ENCODE measurements at regions not wholly inside any gene's neighbourhood (a gene's known extent, or its start where the extent isn't known, plus 50 kb on each side); places are given as distances from the start of the nearest gene placed in this dataset.

DNA sequence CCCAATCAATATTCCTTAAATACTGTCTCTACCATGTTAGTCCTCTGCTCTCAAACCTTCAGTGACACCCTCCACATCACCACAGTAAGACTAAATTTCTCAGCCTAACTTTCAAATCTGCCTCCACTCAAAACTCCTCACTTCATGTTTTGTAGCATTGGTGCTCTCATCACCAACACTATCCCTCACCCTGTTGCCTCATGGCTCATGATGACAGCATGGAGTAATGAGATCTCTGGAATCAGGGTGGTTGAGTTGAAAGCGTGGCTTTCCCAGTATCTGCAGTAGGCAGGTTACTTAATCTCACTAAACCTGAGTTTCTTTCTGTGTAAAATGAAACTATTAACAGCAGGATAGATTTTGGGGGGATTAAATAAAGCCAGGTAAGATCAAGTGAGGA, 621.4 kb downstream of the NYAP2 start:
- Mint-ChIP-seq H3K36me3 (ENCODE audit: insufficient read depth) (no peaks in the 10 kb centered on the region), H3K4me1 (ENCODE audit: low read depth in 2 of 2) (no peaks in the 10 kb centered on the region), H3K27me3 (no peaks in the 10 kb centered on the region), H3K4me3 (no peak overlapping the region), H3K9me3 (peaks cover 8 to 12% of the 10 kb centered on the region in 2 donors), H3K27ac (no peak overlapping the region)
- DNase-seq (no peak), ATAC-seq (replicated peaks) (no peak)

DNA sequence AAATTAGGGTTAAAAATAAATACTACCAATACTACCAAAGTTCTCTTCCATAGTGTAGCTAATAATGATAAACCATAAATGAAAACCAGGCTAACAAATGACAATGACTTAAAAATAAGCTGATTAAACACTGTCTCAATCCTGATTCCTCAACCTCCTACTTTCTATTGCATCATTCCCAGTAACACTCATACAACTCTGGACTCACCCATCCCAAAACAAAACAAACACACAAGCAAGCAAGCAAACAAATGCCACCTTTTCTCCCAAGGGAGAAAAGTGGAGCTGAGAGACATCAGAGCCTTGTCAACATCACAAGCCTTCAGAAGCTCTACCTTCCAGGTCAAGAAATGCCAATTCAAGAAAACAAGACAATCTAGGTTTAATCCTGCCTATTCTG, 620.7 kb downstream of the NYAP2 start:
- no peak for ATAC-seq (replicated peaks)
- no peaks in the 10 kb centered on the region for H3K27me3 Mint-ChIP-seq
- DNase-seq = no peak
- H3K4me3 Mint-ChIP-seq = no peak overlapping the region
- no peaks in the 10 kb centered on the region for H3K4me1 Mint-ChIP-seq (ENCODE audit: low read depth in 2 of 2)
- H3K27ac Mint-ChIP-seq = no peak overlapping the region
- no peaks in the 10 kb centered on the region for H3K36me3 Mint-ChIP-seq (ENCODE audit: insufficient read depth)
- peaks cover 8 to 12% of the 10 kb centered on the region in 2 donors for H3K9me3 Mint-ChIP-seq

DNA sequence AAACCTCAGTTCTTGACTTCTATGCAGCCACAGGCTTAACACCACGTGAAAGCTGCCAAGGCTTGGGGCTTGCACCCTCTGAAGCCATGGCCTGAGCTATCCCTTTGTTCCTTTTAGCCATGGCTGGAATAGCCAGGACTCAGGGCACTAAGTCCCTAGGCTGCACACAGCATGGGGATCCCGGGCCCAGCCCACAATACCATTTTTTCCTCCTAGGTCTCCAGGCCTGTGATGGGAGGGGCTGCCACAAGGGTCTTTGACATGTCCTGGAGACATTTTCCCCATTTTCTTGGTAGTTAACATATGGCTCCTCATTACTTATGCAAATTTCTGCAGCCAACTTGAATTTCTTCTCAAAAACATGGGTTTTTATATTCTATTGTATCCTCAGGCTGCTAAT, 619.1 kb downstream of the NYAP2 start:
- Mint-ChIP-seq H3K9me3 (peaks cover 6 to 8% of the 10 kb centered on the region in 2 donors), H3K36me3 (ENCODE audit: insufficient read depth) (no peaks in the 10 kb centered on the region), H3K4me3 (no peak overlapping the region), H3K27me3 (no peaks in the 10 kb centered on the region), H3K27ac (no peak overlapping the region), H3K4me1 (ENCODE audit: low read depth in 2 of 2) (no peaks in the 10 kb centered on the region)
- ATAC-seq (replicated peaks) (no peak), DNase-seq (no peak)

DNA sequence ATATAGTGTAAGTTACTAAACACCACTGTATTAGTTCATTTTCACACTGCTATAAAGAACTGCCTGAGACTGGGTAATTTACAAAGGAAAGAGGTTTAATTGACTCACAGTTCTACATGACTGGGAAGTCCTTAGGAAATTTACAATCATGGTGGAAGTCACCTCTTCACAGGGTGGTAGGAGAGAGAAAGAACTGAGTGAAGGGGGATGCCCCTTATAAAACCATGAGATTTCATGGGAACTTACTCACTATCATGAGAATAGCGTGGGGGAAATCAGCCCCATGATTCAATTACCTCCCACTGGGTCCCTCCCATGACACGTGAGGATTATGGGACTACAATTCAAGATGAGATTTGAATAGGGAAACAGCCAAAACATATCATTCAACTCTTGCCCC, 618.0 kb downstream of the NYAP2 start:
- no peak for DNase-seq
- H3K27ac Mint-ChIP-seq = no peak overlapping the region
- ATAC-seq (replicated peaks) = no peak
- no peaks in the 10 kb centered on the region for H3K36me3 Mint-ChIP-seq (ENCODE audit: insufficient read depth)
- no peaks in the 10 kb centered on the region for H3K4me1 Mint-ChIP-seq (ENCODE audit: low read depth in 2 of 2)
- H3K27me3 Mint-ChIP-seq = no peaks in the 10 kb centered on the region
- H3K4me3 Mint-ChIP-seq = no peak overlapping the region
- H3K9me3 Mint-ChIP-seq = peaks cover 6 to 8% of the 10 kb centered on the region in 2 donors

DNA sequence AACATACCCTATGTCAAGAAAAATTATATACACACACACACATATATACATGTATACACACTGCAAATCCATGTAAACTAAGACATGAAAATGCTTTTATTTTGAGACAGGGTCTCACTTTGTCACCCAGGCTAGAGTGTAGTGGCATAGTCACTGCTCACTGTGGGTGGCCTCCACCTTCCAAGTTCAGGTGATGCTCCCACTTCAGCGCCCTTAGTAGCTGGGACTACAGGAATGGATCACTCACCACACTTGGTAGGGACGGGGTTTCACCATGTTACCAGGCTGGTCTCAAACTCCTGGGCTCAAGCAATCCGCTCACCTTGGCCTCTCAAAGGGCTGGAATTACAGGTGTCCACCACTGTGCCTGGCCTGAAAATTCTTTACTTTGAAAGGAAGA, 617.6 kb downstream of the NYAP2 start:
- H3K9me3 Mint-ChIP-seq = peaks cover 6 to 8% of the 10 kb centered on the region in 2 donors
- no peaks in the 10 kb centered on the region for H3K4me1 Mint-ChIP-seq (ENCODE audit: low read depth in 2 of 2)
- DNase-seq (no peak), ATAC-seq (replicated peaks) (no peak)
- no peaks in the 10 kb centered on the region for H3K27me3 Mint-ChIP-seq
- no peak overlapping the region for H3K27ac Mint-ChIP-seq
- H3K36me3 Mint-ChIP-seq (ENCODE audit: insufficient read depth) = no peaks in the 10 kb centered on the region
- H3K4me3 Mint-ChIP-seq = no peak overlapping the region

DNA sequence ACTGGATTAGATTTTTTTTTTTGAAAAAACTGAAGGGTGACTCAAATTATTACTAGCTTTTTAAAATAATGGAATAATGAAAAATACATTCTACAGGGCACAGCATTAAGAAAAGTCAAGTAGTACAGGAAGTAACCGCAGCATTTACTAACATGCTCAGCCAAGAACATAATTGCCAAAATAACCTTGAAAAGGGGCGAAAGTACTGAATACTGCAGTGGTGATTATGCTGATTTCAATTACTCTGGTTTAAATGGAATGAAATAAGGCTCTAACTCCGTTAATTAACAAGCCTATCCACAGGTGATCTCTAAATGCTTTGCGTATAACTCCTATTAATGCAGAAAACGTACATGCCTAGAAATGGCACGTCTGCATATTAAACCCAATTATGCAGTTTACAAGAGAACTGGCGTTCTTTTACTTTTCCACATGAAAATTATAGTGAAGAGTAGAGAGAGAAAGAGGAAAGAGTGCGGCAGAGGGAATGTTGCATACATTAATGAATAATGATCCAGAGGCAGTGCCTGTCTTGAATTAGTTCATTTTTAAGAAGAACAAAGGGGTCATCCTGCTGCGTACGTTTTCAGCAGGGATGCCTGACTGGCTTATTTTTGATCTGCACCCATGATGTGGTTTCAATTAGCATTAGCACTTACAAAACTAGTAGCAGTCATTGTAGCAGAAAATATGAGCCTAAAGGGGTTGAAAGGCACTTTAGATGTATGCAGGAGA, 612.4 kb downstream of the NYAP2 start:
- H3K36me3 Mint-ChIP-seq (ENCODE audit: insufficient read depth) = no peaks in the 10 kb centered on the region
- no peak overlapping the region for H3K27ac Mint-ChIP-seq
- no peaks in the 10 kb centered on the region for H3K4me1 Mint-ChIP-seq (ENCODE audit: low read depth in 2 of 2)
- no peak for DNase-seq
- H3K27me3 Mint-ChIP-seq = no peaks in the 10 kb centered on the region
- no peak overlapping the region for H3K4me3 Mint-ChIP-seq
- ATAC-seq (replicated peaks) = no peak
- peaks cover 0 to 4% of the 10 kb centered on the region in 2 donors for H3K9me3 Mint-ChIP-seq

DNA sequence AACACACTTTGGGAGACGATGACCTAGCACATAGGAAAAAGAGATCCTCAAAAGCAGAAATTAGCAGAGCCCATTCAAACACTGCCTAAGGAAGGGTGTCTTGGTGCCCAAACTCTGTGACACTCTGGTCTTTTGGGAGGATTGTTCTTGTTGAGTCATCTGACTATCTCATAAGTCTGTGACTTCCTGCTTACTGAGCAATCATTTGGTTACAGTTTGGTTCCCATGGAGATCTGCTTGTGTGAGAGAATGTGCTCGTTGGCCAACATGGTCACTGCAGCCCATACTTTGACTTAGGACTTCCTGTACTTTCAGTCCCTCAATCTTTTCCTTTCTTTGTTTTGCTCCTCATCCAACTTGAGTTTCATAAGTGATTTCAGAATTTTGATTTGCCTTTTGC, 602.9 kb downstream of the NYAP2 start:
- Mint-ChIP-seq H3K4me3 (no peak overlapping the region), H3K27ac (no peak overlapping the region), H3K9me3 (peaks cover 0 to 2% of the 10 kb centered on the region in 2 donors), H3K4me1 (ENCODE audit: low read depth in 2 of 2) (no peaks in the 10 kb centered on the region), H3K36me3 (ENCODE audit: insufficient read depth) (no peaks in the 10 kb centered on the region), H3K27me3 (no peaks in the 10 kb centered on the region)
- DNase-seq (no peak), ATAC-seq (replicated peaks) (no peak)

DNA sequence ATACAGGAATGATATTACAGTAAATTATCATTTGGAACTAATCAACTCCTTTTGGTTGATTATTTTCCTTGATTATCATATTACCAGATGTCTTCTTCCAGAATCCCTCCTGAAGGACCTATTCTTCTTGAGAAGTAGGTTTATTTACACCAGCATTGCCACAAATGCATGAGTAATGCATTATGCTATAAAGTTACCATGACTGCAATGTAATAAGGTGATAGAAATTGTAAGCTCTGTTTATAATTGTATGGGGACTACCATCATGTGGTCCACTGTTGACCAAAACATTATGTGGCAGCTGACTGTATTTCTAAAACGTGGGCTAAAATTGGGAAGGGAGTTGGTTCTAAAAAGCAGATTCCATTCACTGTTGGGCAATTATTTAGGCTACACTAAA, 602.2 kb downstream of the NYAP2 start:
- peaks cover 0 to under 1% of the 10 kb centered on the region in 2 donors for H3K9me3 Mint-ChIP-seq

DNA sequence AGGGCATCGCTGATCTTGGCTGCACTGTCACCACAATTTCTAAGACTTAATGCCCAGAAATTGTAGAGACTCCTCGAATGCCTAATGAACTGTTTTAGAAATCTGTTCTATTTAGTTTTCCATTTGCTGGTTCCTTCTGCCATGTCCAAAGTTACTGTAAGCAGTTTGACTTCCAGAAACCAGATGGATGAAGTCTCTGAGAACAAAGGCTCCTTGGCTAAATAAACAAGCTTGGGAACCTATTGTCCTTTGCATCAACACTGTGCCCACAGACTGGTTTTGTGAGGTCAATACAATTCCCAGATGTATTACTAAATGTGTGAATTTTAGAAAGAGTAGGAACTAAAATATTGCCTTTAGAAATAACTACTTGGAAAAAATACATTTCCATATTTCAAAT, 600.2 kb downstream of the NYAP2 start:
- Mint-ChIP-seq H3K27ac (no peak overlapping the region), H3K36me3 (ENCODE audit: insufficient read depth) (no peaks in the 10 kb centered on the region), H3K4me1 (ENCODE audit: low read depth in 2 of 2) (no peaks in the 10 kb centered on the region), H3K27me3 (no peaks in the 10 kb centered on the region), H3K4me3 (no peak overlapping the region), H3K9me3 (no peaks in the 10 kb centered on the region)
- no peak for DNase-seq
- no peak for ATAC-seq (replicated peaks)

More for the DNA sequence above, 602.2 kb downstream of the NYAP2 start:
- no peak for DNase-seq
- H3K4me3 Mint-ChIP-seq = no peak overlapping the region
- no peaks in the 10 kb centered on the region for H3K36me3 Mint-ChIP-seq (ENCODE audit: insufficient read depth)
- no peaks in the 10 kb centered on the region for H3K27me3 Mint-ChIP-seq
- ATAC-seq (replicated peaks) = no peak
- H3K4me1 Mint-ChIP-seq (ENCODE audit: low read depth in 2 of 2) = no peaks in the 10 kb centered on the region
- H3K27ac Mint-ChIP-seq = no peak overlapping the region

DNA sequence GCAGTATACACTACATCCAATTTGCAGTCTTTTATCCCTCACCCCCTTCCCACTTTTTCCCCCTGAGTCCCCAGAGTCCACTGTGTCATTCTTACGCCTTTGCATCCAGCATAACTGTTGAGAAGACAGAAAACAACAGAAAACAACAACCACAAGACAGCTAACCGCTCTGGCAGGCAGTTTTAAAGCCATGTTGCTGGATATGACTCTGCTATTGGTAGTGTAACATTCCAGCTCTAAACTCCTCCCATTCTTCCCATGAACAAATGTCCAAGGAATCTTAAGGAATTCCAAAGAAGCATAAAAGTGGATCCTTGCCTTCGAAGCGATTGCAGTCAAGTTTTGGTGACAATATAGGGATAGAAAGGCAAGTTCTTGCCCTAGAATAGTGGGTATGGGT, 599.1 kb downstream of the NYAP2 start:
- Mint-ChIP-seq H3K4me3 (no peak overlapping the region), H3K9me3 (peaks cover 0 to under 1% of the 10 kb centered on the region in 2 donors), H3K27me3 (no peaks in the 10 kb centered on the region), H3K4me1 (ENCODE audit: low read depth in 2 of 2) (no peaks in the 10 kb centered on the region), H3K27ac (no peak overlapping the region), H3K36me3 (ENCODE audit: insufficient read depth) (no peaks in the 10 kb centered on the region)
- DNase-seq (no peak), ATAC-seq (replicated peaks) (no peak)

DNA sequence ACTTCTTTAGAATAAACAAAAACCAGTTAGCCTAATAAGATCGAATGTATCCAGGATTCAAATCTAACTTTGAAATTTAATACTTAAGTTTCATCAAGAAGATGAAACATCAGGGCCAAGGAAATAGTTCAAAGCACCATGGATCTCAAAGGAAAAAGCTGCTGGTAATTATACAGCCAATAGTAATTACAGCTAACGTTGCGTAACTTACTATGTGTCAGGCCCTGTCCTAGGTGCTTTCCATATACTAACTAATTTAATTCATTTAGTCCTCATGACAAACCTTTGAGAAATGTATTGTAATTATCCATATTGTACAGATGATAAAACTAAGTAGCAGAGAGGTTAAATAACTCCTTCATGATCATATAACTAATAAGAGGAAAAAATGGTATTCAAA, 598.6 kb downstream of the NYAP2 start:
- H3K9me3 Mint-ChIP-seq = peaks cover 0 to 4% of the 10 kb centered on the region in 2 donors
- no peak for DNase-seq
- H3K27me3 Mint-ChIP-seq = no peaks in the 10 kb centered on the region
- no peaks in the 10 kb centered on the region for H3K36me3 Mint-ChIP-seq (ENCODE audit: insufficient read depth)
- no peak overlapping the region for H3K4me3 Mint-ChIP-seq
- no peaks in the 10 kb centered on the region for H3K4me1 Mint-ChIP-seq (ENCODE audit: low read depth in 2 of 2)
- no peak for ATAC-seq (replicated peaks)
- H3K27ac Mint-ChIP-seq = no peak overlapping the region

DNA sequence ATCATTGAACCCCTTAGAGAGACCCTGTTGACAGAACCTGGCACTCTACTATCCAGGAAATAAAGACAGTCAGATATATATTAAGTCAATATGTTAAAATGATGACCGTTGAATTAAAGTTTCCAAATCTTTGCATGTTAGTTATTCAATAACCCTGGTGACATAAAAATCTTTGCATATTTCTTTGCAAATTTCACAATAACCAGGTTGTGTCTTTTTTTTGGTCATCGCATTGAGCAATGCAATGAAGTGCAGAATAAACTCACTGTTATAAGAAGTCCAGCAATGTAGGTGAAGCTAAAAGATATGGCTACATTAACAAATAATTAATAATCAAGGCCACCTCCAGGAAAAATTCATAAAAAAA, 596.9 kb downstream of the NYAP2 start:
- Mint-ChIP-seq H3K9me3 (peaks cover 0 to 4% of the 10 kb centered on the region in 2 donors), H3K4me3 (no peak overlapping the region), H3K4me1 (ENCODE audit: low read depth in 2 of 2) (no peaks in the 10 kb centered on the region), H3K36me3 (ENCODE audit: insufficient read depth) (no peaks in the 10 kb centered on the region), H3K27ac (no peak overlapping the region), H3K27me3 (no peaks in the 10 kb centered on the region)
- ATAC-seq (replicated peaks) = no peak
- DNase-seq = no peak

DNA sequence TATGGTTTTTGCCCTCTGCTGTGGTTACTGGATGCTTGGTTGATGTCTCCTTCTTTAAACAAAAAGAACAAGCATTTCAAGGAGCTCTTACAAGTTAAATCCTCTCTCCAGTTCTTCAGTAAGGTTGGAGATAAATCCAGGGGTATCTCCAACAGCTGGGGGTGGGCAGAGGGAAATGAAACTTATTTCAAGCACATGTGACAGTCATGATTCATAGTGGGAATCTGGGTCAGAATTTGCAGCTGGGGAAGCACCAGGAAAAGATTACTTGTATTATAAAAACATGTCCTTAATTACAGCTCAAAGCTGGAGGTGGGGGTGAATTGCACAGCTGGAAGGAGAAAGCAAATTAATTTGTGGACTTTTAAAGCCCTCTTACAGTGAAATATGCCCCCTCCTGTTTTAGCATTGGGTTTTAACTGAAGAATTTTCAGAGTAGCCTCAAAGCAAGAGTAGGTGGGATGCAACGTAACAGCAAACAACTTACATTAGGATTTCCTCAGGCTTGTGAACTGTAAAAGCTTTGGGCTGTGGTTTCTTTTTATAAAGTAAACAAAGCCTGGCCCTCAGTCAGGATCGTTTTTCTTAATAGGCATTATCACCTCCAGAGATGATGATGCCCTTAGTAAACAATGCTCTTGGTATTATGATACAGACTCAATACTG, 596.4 kb downstream of the NYAP2 start:
- Mint-ChIP-seq H3K27ac (no peak overlapping the region), H3K36me3 (ENCODE audit: insufficient read depth) (no peaks in the 10 kb centered on the region), H3K27me3 (no peaks in the 10 kb centered on the region), H3K4me3 (no peak overlapping the region), H3K4me1 (ENCODE audit: low read depth in 2 of 2) (no peaks in the 10 kb centered on the region), H3K9me3 (peaks cover 0 to 4% of the 10 kb centered on the region in 2 donors)
- no peak for ATAC-seq (replicated peaks)
- DNase-seq = no peak

DNA sequence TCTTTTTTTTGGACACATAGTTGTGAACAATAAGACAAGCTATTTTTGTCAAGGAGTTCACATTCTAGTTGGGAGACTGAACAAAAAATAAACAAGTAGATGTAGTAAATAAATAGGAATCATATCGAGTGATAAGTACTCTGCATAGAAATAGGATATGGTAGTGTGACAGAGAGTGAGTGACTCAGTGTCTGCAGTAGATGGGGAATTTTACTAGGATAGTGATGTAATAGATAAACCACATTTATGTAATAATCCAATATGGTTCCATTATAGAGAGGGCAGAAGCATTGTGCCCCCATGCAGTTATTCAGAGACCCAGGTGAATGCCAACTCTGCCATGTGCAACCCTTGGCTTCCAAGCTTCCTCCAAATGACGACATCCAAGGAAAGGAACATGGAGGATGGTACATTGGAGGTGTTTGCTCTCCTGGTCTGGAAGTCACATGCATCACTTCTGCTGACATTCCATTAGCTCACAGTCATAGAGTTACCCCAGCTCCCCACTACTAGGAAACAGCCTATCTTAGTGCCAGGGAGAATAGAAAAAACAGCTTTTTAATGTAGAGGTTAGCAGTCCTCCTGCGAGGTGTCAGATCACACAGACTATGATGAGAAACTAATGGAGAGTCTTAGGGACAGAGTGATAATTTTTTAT, 595.4 kb downstream of the NYAP2 start:
- Mint-ChIP-seq H3K9me3 (peaks cover 0 to 4% of the 10 kb centered on the region in 2 donors), H3K4me1 (ENCODE audit: low read depth in 2 of 2) (no peaks in the 10 kb centered on the region), H3K27ac (no peak overlapping the region), H3K27me3 (no peaks in the 10 kb centered on the region), H3K36me3 (ENCODE audit: insufficient read depth) (no peaks in the 10 kb centered on the region), H3K4me3 (no peak overlapping the region)
- ATAC-seq (replicated peaks) = no peak
- DNase-seq = no peak

Measured in effector memory CD8-positive, alpha-beta T cell (primary cell).